ENCODE measurements at regions not wholly inside any gene's neighbourhood (a gene's known extent, or its start where the extent isn't known, plus 50 kb on each side); places are given as distances from the start of the nearest gene placed in this dataset.

DNA sequence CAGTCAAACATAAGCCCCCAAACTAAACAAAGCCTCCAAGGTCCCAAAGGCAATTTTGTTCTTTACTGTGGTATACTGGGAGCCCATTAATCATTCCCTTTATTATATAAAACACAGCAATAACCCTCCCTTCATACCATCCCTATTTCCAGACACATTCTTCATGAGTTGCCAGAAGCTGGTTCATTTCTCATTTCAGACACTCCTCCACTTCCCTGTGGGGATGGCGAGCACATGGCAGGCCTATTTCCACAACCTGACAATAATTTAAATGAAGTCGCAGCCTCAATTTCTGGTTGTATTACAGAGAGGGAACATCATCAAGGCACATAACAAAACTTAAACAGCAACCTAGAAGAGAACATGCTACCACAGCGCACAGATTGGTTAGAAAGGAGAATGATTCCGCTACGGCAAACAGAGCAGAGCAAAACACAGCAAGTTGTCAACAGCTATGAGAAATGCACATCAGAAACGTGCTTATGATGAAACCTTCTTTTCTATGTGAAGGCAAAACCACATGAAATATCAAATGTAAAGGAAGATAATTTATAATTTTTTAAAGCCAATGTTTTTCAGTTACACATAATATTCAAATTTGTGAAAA lies 63.3 kb upstream of the ARHGEF3 start:
- H3F3A ChIP-seq (ENCODE audit: insufficient read depth): no peaks in the 10 kb centered on the region
- H3K9me2 ChIP-seq (replicated peaks; ENCODE audit: insufficient read depth, low read length): no peaks in the 10 kb centered on the region
- H4K20me1 ChIP-seq (ENCODE audit: low read depth, low read length): no peaks in the 10 kb centered on the region
- no peak overlapping the region for H3K27ac ChIP-seq (ENCODE audit: low read depth, low read length)
- no peaks in the 10 kb centered on the region for H3K79me2 ChIP-seq (ENCODE audit: insufficient read depth, low read length)
- no peak overlapping the region for H3K9ac ChIP-seq (ENCODE audit: low read length)
- TF ChIP-seq EZH2phosphoT487 (conservative IDR thresholded peaks at IDR 0.05; ENCODE audit: low read length): no peak
- TF ChIP-seq, protein P1, sequence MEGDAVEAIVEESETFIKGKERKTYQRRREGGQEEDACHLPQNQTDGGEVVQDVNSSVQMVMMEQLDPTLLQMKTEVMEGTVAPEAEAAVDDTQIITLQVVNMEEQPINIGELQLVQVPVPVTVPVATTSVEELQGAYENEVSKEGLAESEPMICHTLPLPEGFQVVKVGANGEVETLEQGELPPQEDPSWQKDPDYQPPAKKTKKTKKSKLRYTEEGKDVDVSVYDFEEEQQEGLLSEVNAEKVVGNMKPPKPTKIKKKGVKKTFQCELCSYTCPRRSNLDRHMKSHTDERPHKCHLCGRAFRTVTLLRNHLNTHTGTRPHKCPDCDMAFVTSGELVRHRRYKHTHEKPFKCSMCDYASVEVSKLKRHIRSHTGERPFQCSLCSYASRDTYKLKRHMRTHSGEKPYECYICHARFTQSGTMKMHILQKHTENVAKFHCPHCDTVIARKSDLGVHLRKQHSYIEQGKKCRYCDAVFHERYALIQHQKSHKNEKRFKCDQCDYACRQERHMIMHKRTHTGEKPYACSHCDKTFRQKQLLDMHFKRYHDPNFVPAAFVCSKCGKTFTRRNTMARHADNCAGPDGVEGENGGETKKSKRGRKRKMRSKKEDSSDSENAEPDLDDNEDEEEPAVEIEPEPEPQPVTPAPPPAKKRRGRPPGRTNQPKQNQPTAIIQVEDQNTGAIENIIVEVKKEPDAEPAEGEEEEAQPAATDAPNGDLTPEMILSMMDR (IDR thresholded peaks at IDR 0.05; ENCODE audit: insufficient read depth, low read length, poor library complexity, severe bottlenecking): no peak
- H2AFZ ChIP-seq (ENCODE audit: low read depth, low read length, severe bottlenecking): no peak overlapping the region
- no peaks in the 10 kb centered on the region for H3K27me3 ChIP-seq (ENCODE audit: low read length)
- no peak overlapping the region for H3K4me2 ChIP-seq (ENCODE audit: low read depth, low read length, poor library complexity, severe bottlenecking)
- H3K36me3 ChIP-seq (ENCODE audit: low read length): no peaks in the 10 kb centered on the region
- no peaks in the 10 kb centered on the region for H3K9me3 ChIP-seq (ENCODE audit: insufficient read depth, low read length)
- H3K4me3 ChIP-seq (ENCODE audit: insufficient read depth, low read length, poor library complexity, severe bottlenecking): no peak overlapping the region

DNA sequence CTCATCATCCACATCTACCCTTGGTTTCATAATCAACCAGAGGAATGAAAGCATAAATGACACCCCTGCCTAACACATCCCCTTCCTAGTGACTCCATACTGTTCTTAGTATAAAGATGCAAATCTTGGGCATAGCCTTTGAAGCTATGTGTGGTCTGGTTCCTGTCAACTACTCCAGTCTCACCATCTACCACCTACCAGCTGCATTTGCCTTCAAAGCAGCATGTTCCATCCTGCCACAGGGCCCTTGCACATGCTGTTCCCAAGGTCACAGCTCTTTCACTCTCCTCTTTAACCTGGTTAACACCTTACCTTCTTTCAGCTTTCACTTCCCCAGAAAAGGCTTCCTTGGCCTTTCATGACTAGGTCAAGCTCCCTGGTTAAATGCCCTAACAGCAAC lies 62.3 kb upstream of the ARHGEF3 start:
- no peaks in the 10 kb centered on the region for H3K27me3 ChIP-seq (ENCODE audit: low read length)
- H3K79me2 ChIP-seq (ENCODE audit: insufficient read depth, low read length): no peaks in the 10 kb centered on the region
- H3K9me3 ChIP-seq (ENCODE audit: insufficient read depth, low read length): no peaks in the 10 kb centered on the region
- no peak overlapping the region for H2AFZ ChIP-seq (ENCODE audit: low read depth, low read length, severe bottlenecking)
- H4K20me1 ChIP-seq (ENCODE audit: low read depth, low read length): no peaks in the 10 kb centered on the region
- TF ChIP-seq, protein P1 (IDR thresholded peaks at IDR 0.05; ENCODE audit: insufficient read depth, low read length, poor library complexity, severe bottlenecking): no peak
- TF ChIP-seq EZH2phosphoT487 (conservative IDR thresholded peaks at IDR 0.05; ENCODE audit: low read length): no peak
- H3K9ac ChIP-seq (ENCODE audit: low read length): no peak overlapping the region
- no peak overlapping the region for H3K27ac ChIP-seq (ENCODE audit: low read depth, low read length)
- H3K4me3 ChIP-seq (ENCODE audit: insufficient read depth, low read length, poor library complexity, severe bottlenecking): no peak overlapping the region
- no peaks in the 10 kb centered on the region for H3F3A ChIP-seq (ENCODE audit: insufficient read depth)
- H3K36me3 ChIP-seq (ENCODE audit: low read length): no peaks in the 10 kb centered on the region
- H3K9me2 ChIP-seq (replicated peaks; ENCODE audit: insufficient read depth, low read length): no peaks in the 10 kb centered on the region
- H3K4me2 ChIP-seq (ENCODE audit: low read depth, low read length, poor library complexity, severe bottlenecking): no peak overlapping the region

DNA sequence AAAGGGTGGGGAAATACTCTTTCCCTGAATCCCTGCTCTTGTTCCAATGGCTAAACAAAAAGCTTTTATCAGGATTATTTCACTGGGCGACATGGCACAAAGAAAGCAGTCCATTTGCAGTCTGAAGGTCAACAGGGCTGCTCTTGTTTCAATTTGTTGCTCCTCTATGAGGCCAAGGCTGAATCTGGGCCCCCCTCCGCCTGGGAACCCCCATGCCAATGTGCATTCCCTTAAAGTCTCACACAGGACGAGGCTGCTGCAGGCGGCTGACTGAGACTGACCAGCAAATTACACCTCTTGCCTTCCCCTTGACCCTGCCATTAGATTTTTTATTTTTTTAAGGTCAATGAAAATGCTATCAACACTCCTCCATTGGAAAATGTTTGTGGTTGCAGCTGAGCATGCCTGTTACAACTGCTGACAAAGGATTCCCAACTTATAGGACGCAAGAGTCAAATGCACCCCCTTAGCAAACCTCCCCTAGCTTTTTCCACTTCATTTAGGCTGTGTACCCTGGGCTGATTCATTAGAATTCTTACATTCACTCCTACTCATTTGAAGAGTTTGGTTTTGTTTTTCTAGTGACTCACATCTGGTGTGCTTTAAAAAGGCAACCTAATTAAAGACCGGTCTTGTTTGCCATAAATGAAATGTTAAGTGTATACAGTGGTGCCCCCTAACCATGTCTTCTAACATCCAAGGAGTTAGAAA lies 60.8 kb upstream of the ARHGEF3 start:
- Histone ChIP-seq H3K9me3 (ENCODE audit: insufficient read depth, low read length) (no peaks in the 10 kb centered on the region), H3K4me3 (ENCODE audit: insufficient read depth, low read length, poor library complexity, severe bottlenecking) (no peak overlapping the region), H3K27ac (ENCODE audit: low read depth, low read length) (no peak overlapping the region), H2AFZ (ENCODE audit: low read depth, low read length, severe bottlenecking) (no peak overlapping the region), H3K9ac (ENCODE audit: low read length) (no peak overlapping the region), H3K27me3 (ENCODE audit: low read length) (no peaks in the 10 kb centered on the region), H4K20me1 (ENCODE audit: low read depth, low read length) (no peaks in the 10 kb centered on the region), H3K9me2 (replicated peaks; ENCODE audit: insufficient read depth, low read length) (no peaks in the 10 kb centered on the region), H3F3A (ENCODE audit: insufficient read depth) (no peaks in the 10 kb centered on the region), H3K4me2 (ENCODE audit: low read depth, low read length, poor library complexity, severe bottlenecking) (no peak overlapping the region), H3K36me3 (ENCODE audit: low read length) (no peaks in the 10 kb centered on the region), H3K79me2 (ENCODE audit: insufficient read depth, low read length) (no peaks in the 10 kb centered on the region)
- no peak for TF ChIP-seq EZH2phosphoT487 (conservative IDR thresholded peaks at IDR 0.05; ENCODE audit: low read length)
- TF ChIP-seq, protein P1 (IDR thresholded peaks at IDR 0.05; ENCODE audit: insufficient read depth, low read length, poor library complexity, severe bottlenecking): no peak

Data from SU-DHL-6 (cell line).